Fibroblast of lung (primary cell): ENCODE measurements at regions not wholly inside any gene's neighbourhood (a gene's known extent, or its start where the extent isn't known, plus 50 kb on each side); places are given as distances from the start of the nearest gene placed in this dataset.

Experiments
- DNase-seq, 2 donors: peaks; one replicate each; pipeline versions ENCODE4 v3.0.0 to v3.0.0-alpha.2; 2010; ENCODE audit warnings: low read depth in 2 of 2
- H2AFZ ChIP-seq: 2 replicates; pipeline ENCODE4 v1.5.1; 2012; ENCODE audit warnings: low read length, control low read depth, inconsistent platforms
- H3K27ac ChIP-seq: 2 replicates; pipeline ENCODE4 v1.5.1; 2011; ENCODE audit warnings: low read length, control low read depth; ENCODE audit not compliant: insufficient read depth
- H3K27me3 ChIP-seq: 2 replicates; pipeline ENCODE4 v1.5.1; 2011; ENCODE audit warnings: mild to moderate bottlenecking, low read length; ENCODE audit not compliant: control insufficient read depth, insufficient read depth
- H3K36me3 ChIP-seq: 2 replicates; pipeline ENCODE4 v1.5.1; 2011; ENCODE audit warnings: low read length; ENCODE audit not compliant: control insufficient read depth, insufficient read depth
- H3K4me1 ChIP-seq: 2 replicates; pipeline ENCODE4 v1.5.1; 2011; ENCODE audit warnings: low read length; ENCODE audit not compliant: control insufficient read depth, insufficient read depth; ENCODE audit errors: extremely low read depth
- H3K4me2 ChIP-seq: 2 replicates; pipeline ENCODE4 v1.5.1; 2011; ENCODE audit warnings: low read length, control low read depth; ENCODE audit not compliant: insufficient read depth; ENCODE audit errors: extremely low read depth
- H3K4me3 ChIP-seq, 4 experiments: fragments of 200-600 bp in 1 of 4; sonication (generic) in 1 of 4; replicated peaks in 1 of 4; 2 replicates each; pipeline ENCODE4 v1.5.1; 2011 to 2016; ENCODE audit warnings: low read length in 4 of 4, low read depth in 3 of 4, mild to moderate bottlenecking in 3 of 4, control low read depth in 2 of 4, inconsistent platforms in 1 of 4, mixed read lengths in 1 of 4; ENCODE audit not compliant: insufficient read depth in 1 of 4; ENCODE audit errors: control extremely low read depth in 1 of 4
- H3K79me2 ChIP-seq: 2 replicates; pipeline ENCODE4 v1.5.1; 2012; ENCODE audit warnings: mild to moderate bottlenecking, low read length, inconsistent platforms; ENCODE audit not compliant: control insufficient read depth, insufficient read depth
- H3K9ac ChIP-seq: 2 replicates; pipeline ENCODE4 v1.5.1; 2011; ENCODE audit warnings: mild to moderate bottlenecking, low read length, control low read depth; ENCODE audit not compliant: insufficient read depth
- H3K9me3 ChIP-seq: 2 replicates; pipeline ENCODE4 v1.5.1; 2012; ENCODE audit warnings: low read depth, low read length; ENCODE audit not compliant: control insufficient read depth, insufficient read depth
- H4K20me1 ChIP-seq: 2 replicates; pipeline ENCODE4 v1.5.1; 2011; ENCODE audit warnings: low read length; ENCODE audit not compliant: control insufficient read depth, insufficient read depth; ENCODE audit errors: extremely low read depth
- EZH2 ChIP-seq: IDR thresholded peaks from 2 replicates; pipeline ENCODE4 v1.5.1; 2012; ENCODE audit warnings: low read length, control low read depth, mild to moderate bottlenecking; ENCODE audit errors: missing control alignments
- TF ChIP-seq, protein P1 (sequence below), 2 donors: IDR thresholded peaks in 1 of 2; conservative IDR thresholded peaks in 1 of 2; 1 replicate in 1 of 2; 2 replicates in 1 of 2; pipeline ENCODE4 v1.5.1; 2011 to 2012; ENCODE audit warnings: low read length in 2 of 2, control low read depth in 1 of 2, inconsistent platforms in 1 of 2, low read depth in 1 of 2, mild to moderate bottlenecking in 1 of 2

GRCh38 chr2:143909577-143910353, 610.2 kb downstream of the ZEB2 start:
- DNase-seq = no peak
- no peak for TF ChIP-seq EZH2
- TF ChIP-seq, protein P1, sequence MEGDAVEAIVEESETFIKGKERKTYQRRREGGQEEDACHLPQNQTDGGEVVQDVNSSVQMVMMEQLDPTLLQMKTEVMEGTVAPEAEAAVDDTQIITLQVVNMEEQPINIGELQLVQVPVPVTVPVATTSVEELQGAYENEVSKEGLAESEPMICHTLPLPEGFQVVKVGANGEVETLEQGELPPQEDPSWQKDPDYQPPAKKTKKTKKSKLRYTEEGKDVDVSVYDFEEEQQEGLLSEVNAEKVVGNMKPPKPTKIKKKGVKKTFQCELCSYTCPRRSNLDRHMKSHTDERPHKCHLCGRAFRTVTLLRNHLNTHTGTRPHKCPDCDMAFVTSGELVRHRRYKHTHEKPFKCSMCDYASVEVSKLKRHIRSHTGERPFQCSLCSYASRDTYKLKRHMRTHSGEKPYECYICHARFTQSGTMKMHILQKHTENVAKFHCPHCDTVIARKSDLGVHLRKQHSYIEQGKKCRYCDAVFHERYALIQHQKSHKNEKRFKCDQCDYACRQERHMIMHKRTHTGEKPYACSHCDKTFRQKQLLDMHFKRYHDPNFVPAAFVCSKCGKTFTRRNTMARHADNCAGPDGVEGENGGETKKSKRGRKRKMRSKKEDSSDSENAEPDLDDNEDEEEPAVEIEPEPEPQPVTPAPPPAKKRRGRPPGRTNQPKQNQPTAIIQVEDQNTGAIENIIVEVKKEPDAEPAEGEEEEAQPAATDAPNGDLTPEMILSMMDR (conservative IDR thresholded peaks at IDR 0.05 in 1 of 2, IDR thresholded peaks at IDR 0.05 in 1 of 2; ENCODE audit: low read depth in 1 of 2, low read length in 2 of 2) = no peak
- no peaks in the 10 kb centered on the region for H3K9me3 ChIP-seq
- H2AFZ ChIP-seq = no peak overlapping the region
- H3K79me2 ChIP-seq = no peaks in the 10 kb centered on the region
- H3K9ac ChIP-seq = no peak overlapping the region
- H4K20me1 ChIP-seq = no peaks in the 10 kb centered on the region
- no peak overlapping the region for H3K4me3 ChIP-seq
- H3K27ac ChIP-seq = no peak overlapping the region
- H3K4me2 ChIP-seq = no peak overlapping the region
- H3K27me3 ChIP-seq = no peaks in the 10 kb centered on the region
- no peaks in the 10 kb centered on the region for H3K4me1 ChIP-seq
- no peaks in the 10 kb centered on the region for H3K36me3 ChIP-seq

DNA sequence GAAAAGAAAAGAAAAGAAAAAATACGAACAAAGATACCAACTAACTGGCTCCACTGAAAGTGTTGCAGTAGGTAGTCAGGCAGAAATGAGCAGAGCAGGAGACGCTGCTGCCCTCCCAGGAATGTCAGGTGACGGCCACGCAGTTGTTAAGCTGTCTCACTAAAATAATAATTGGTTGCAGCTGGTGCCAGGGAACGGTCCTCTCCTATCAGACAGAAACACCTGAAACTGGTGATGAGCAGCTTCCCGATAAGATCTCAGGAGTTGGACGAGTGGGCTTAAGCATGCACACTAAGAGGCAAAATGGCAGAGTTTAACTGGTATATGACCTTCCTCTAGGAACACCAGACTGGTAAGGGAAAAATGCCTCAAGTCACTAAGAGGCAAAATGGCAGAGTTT, 611.1 kb downstream of the ZEB2 start:
- Histone ChIP-seq H3K79me2 (no peaks in the 10 kb centered on the region), H3K9me3 (no peaks in the 10 kb centered on the region), H3K4me3 (no peak overlapping the region), H3K27ac (no peak overlapping the region), H2AFZ (no peak overlapping the region), H3K9ac (no peak overlapping the region), H4K20me1 (no peaks in the 10 kb centered on the region), H3K27me3 (no peaks in the 10 kb centered on the region), H3K4me2 (no peak overlapping the region), H3K36me3 (no peaks in the 10 kb centered on the region), H3K4me1 (no peaks in the 10 kb centered on the region)
- TF ChIP-seq, protein P1 (conservative IDR thresholded peaks at IDR 0.05 in 1 of 2, IDR thresholded peaks at IDR 0.05 in 1 of 2; ENCODE audit: low read depth in 1 of 2, low read length in 2 of 2) = no peak
- TF ChIP-seq EZH2 = no peak
- DNase-seq = no peak

DNA sequence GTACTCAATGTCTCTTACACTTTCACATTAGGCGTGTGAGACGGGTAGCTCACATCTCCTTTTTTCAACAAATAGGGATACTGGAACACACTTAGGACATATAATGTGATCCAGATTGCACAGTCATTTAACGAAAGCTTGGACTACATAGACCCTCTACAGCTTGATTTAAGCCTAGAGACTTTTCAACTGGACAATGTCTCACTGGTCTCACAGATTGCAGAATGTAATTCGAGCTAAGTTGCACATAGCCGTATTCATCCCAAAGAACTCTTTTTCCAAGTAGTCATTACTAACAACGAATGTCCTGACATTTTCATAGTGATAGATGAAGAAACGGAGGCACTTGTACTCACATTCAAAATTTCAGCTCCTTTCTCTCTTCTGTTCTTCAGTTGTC, 612.1 kb downstream of the ZEB2 start:
- H3K4me2 ChIP-seq = no peak overlapping the region
- H4K20me1 ChIP-seq = no peaks in the 10 kb centered on the region
- TF ChIP-seq, protein P1 (conservative IDR thresholded peaks at IDR 0.05 in 1 of 2, IDR thresholded peaks at IDR 0.05 in 1 of 2; ENCODE audit: low read depth in 1 of 2, low read length in 2 of 2) = peak in 1 of 2 donors; percentile 1
- no peak for TF ChIP-seq EZH2
- peaks cover 2% of the 10 kb centered on the region for H3K4me1 ChIP-seq
- H3K9ac ChIP-seq = no peak overlapping the region
- peak in 1 of 2 donors; percentile 91 for DNase-seq
- no peak overlapping the region for H3K4me3 ChIP-seq
- no peak overlapping the region for H2AFZ ChIP-seq
- H3K27ac ChIP-seq = no peak overlapping the region
- no peaks in the 10 kb centered on the region for H3K9me3 ChIP-seq
- no peaks in the 10 kb centered on the region for H3K27me3 ChIP-seq
- H3K79me2 ChIP-seq = no peaks in the 10 kb centered on the region
- H3K36me3 ChIP-seq = no peaks in the 10 kb centered on the region
